ENCODE measurements at regions not wholly inside any gene's neighbourhood (a gene's known extent, or its start where the extent isn't known, plus 50 kb on each side); places are given as distances from the start of the nearest gene placed in this dataset.

DNA sequence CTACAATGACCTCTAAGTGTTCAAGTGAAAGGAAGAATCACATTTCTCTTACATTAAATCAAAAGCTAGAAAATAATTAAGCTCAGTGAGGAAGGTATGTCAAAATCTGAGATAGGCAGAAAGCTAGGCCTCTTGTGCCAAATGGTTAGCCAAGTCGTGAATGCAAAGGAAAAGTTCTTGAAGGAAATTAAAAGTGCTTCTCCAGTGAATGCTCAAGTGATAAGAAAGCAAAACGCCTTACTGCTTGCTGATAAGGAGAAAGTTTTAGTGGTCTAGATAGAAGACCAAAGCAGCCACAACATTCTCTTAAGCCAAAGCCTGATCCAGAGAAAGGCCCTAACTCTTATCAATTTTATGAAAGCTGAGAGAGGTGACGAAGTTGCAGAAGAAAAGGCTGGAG is 932.3 kb upstream of the ACVR2A start:
- TF ChIP-seq, protein P1, sequence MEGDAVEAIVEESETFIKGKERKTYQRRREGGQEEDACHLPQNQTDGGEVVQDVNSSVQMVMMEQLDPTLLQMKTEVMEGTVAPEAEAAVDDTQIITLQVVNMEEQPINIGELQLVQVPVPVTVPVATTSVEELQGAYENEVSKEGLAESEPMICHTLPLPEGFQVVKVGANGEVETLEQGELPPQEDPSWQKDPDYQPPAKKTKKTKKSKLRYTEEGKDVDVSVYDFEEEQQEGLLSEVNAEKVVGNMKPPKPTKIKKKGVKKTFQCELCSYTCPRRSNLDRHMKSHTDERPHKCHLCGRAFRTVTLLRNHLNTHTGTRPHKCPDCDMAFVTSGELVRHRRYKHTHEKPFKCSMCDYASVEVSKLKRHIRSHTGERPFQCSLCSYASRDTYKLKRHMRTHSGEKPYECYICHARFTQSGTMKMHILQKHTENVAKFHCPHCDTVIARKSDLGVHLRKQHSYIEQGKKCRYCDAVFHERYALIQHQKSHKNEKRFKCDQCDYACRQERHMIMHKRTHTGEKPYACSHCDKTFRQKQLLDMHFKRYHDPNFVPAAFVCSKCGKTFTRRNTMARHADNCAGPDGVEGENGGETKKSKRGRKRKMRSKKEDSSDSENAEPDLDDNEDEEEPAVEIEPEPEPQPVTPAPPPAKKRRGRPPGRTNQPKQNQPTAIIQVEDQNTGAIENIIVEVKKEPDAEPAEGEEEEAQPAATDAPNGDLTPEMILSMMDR (IDR thresholded peaks at IDR 0.05; ENCODE audit: control extremely low read depth, extremely low read depth, low read depth, missing control alignments): no peak
- no peak for DNase-seq (ENCODE audit: extremely low spot score)
- POLR2A ChIA-PET: no interaction called here
- CTCF ChIA-PET: interaction anchor here (1.1 to 1.5 kb wide), 2 partner anchors 8 to 12 kb away, joined by 4 to 5 read pairs; no protein-coding TSS in a partner anchor

DNA sequence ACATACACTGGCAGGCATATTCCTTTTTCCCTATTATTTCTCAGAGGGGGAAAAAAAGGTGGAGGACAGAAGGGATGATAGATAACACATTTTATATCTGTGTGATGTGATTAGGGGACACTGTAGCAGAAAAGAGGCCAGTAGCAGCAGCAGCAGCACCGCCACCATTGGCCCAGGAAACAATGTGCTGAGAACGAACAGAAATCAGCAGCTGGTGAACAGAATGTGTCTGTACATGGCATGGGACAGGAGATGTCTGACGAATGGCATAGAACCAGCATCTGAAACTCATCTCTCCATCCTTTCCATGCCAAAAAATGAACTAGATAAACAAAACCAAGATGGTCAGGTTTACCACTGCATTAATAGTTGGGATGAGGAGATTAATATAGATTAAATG is 936.1 kb upstream of the ACVR2A start:
- ChIA-PET POLR2A (no interaction called here), CTCF (no interaction called here)
- DNase-seq (ENCODE audit: extremely low spot score): no peak
- TF ChIP-seq, protein P1 (IDR thresholded peaks at IDR 0.05; ENCODE audit: control extremely low read depth, extremely low read depth, low read depth, missing control alignments): no peak

DNA sequence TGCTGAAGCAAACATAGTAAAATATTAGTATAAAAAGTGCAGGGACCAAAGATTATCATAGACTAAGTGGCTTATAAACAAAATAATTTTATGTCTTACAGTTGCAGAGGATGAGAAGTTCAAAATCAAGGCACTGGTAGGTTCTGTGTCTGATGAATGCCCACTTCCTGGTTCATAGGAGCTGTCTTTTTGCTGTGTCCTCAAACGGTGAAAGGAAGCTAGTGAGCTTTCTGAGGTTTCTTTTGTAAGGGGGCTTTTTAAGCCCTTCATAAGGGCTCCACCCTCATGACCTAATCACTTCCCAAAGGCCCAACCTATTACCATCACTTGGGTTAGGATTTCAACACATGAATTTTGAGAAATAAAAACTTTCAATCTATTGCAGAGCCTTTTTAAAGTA is 946.7 kb upstream of the ACVR2A start:
- DNase-seq (ENCODE audit: extremely low spot score): no peak
- CTCF ChIA-PET: interaction anchor here (1.3 kb wide), 1 partner anchor 28 kb away, joined by 3 read pairs; no protein-coding TSS in a partner anchor

DNA sequence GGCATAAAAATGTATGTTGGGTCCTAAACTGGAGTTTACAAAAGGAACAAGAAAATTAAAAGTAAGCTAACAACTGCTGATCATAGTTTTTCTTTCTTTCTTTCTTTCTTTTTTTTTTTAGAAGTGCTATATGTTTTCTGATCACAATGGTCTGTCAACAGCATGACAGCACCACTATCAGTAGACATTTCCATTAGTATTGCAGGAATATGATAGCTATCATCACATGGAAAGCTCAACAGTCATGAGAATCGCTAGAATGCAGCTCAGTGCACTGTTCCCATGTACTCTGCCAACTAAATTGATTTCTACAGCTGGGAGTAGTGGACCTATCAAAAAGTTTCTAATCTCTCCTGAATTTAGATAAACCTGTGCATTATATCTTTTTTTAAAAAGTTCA is 950.3 kb upstream of the ACVR2A start:
- CTCF ChIA-PET: interaction anchor here (1.0 to 1.4 kb wide), 2 partner anchors 11 to 16 kb away, joined by 3 to 4 read pairs; no protein-coding TSS in a partner anchor
- no peak for DNase-seq (ENCODE audit: extremely low spot score)
- TF ChIP-seq, protein P1 (IDR thresholded peaks at IDR 0.05; ENCODE audit: control extremely low read depth, extremely low read depth, low read depth, missing control alignments): no peak
- POLR2A ChIA-PET: no interaction called here

More for the DNA sequence above, 946.7 kb upstream of the ACVR2A start:
- TF ChIP-seq, protein P1 (IDR thresholded peaks at IDR 0.05; ENCODE audit: control extremely low read depth, extremely low read depth, low read depth, missing control alignments): no peak
- POLR2A ChIA-PET: no interaction called here

DNA sequence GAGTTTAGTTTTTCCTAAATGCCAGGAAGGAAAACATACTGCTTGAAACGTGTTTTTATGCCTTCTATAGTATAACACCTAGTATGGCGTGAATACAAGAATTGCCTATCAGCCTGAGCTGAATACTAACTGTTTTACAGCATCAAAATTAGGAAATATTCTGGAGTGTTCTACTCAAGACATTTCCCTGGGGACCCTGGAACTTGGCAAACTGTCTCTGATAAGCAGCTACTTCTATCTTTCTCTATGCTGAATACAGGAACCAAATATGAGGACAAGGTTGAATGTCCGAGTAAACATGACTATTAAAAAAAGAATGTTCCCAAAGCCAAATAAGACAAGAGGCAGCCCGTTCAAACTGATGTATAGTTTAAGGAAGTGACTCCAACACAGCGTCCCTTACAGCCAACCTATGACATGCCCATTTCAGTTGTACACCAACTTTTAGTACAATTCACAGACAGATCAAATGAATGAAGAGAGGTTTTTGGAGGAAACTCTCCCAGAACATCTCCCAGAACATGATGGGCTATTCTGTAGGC is 951.3 kb upstream of the ACVR2A start:
- no peak for DNase-seq (ENCODE audit: extremely low spot score)
- CTCF ChIA-PET: interaction anchor here (1.4 kb wide), 1 partner anchor 10 kb away, joined by 4 read pairs; no protein-coding TSS in a partner anchor

DNA sequence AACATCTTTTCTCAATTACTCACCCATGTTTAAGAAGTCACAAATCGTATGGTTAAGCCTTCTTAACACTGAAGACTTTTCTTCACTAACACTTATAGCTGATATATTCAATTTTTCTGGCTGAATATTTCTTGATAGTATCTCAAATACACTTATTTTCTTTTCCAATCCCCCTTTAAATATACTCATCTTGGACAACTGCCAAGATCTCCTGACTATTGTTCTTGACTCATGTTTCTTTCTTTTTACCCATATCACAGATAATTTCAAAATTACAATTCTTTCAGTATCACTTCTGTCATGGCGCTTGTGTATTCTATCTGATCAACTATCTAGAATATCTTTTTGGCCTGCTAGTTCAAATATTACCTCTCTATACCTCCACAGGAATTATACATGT is 954.3 kb upstream of the ACVR2A start:
- ChIA-PET POLR2A (no interaction called here), CTCF (no interaction called here)
- TF ChIP-seq, protein P1 (IDR thresholded peaks at IDR 0.05; ENCODE audit: control extremely low read depth, extremely low read depth, low read depth, missing control alignments): no peak
- DNase-seq (ENCODE audit: extremely low spot score): no peak

More for the DNA sequence above, 951.3 kb upstream of the ACVR2A start:
- TF ChIP-seq, protein P1 (IDR thresholded peaks at IDR 0.05; ENCODE audit: control extremely low read depth, extremely low read depth, low read depth, missing control alignments): no peak
- POLR2A ChIA-PET: no interaction called here
